Esophagus squamous epithelium (tissue), 5 donors: ENCODE measurements at regions not wholly inside any gene's neighbourhood (a gene's known extent, or its start where the extent isn't known, plus 50 kb on each side); places are given as distances from the start of the nearest gene placed in this dataset.

Experiments used
- DNase-seq: peaks from one replicate; lab custom pipeline; 2025; lab: John Stamatoyannopoulos, UW
- H3K27ac ChIP-seq, 4 donors: fragments of 200-600 bp; sonication (generic); one replicate each; pipeline ENCODE4 v1.5.1; 2016 to 2019; ENCODE audit warnings: mild to moderate bottlenecking in 1 of 4
- H3K27me3 ChIP-seq, 4 donors: fragments of 200-600 bp; sonication (generic); 1 replicate in 3 of 4; 2 replicates in 1 of 4; pipeline versions ENCODE4 v1.5.1 to v1.6.0; 2017 to 2021; ENCODE audit warnings: antibody characterized with exemption in 1 of 4
- H3K36me3 ChIP-seq, 3 donors: fragments of 200-600 bp; sonication (generic); one replicate each; pipeline ENCODE4 v1.5.1; 2016 to 2019
- H3K4me1 ChIP-seq, 3 donors: fragments of 200-600 bp; sonication (generic); one replicate each; pipeline ENCODE4 v1.5.1; 2017 to 2019
- H3K4me3 ChIP-seq, 4 donors: fragments of 200-600 bp; sonication (generic); 1 replicate in 3 of 4; 2 replicates in 1 of 4; pipeline ENCODE4 v1.5.1; 2016 to 2019; ENCODE audit warnings: mild to moderate bottlenecking in 2 of 4, moderate library complexity in 1 of 4
- H3K9me3 ChIP-seq, 3 donors: fragments of 200-600 bp; sonication (generic); one replicate each; pipeline ENCODE4 v1.5.1; 2016 to 2019
- POLR2A ChIP-seq, 4 donors: fragments of 450-650 bp; IDR thresholded peaks; one replicate each; pipeline ENCODE4 v1.6.1; 2017; ENCODE audit warnings: antibody characterized with exemption in 4 of 4, mild to moderate bottlenecking in 4 of 4, moderate library complexity in 3 of 4
- WGBS, 2 donors: methylation state at CpG; one replicate each; pipeline ENCODE4 v1.1.5; 2018; 5-methylcytosine and 5-hydroxymethylcytosine counted together
- intact Hi-C: fragments of 100-400 bp; cut with DNase I; formaldehyde crosslinking; loops from one replicate; pipeline ENCODE4 v1.15.0; 2022
- TF ChIP-seq, protein P1 (sequence below), 6 experiments: fragments of 450-650 bp in 4 of 6; fragments of 200-600 bp in 2 of 6; sonication (generic) in 2 of 6; IDR thresholded peaks; one replicate each; pipeline ENCODE4 v1.5.1; 2016 to 2019; ENCODE audit warnings: antibody characterized with exemption in 6 of 6, mild to moderate bottlenecking in 4 of 6, moderate library complexity in 4 of 6
- donor health status: DM: yes; HTN: yes; CAD: no.

DNA sequence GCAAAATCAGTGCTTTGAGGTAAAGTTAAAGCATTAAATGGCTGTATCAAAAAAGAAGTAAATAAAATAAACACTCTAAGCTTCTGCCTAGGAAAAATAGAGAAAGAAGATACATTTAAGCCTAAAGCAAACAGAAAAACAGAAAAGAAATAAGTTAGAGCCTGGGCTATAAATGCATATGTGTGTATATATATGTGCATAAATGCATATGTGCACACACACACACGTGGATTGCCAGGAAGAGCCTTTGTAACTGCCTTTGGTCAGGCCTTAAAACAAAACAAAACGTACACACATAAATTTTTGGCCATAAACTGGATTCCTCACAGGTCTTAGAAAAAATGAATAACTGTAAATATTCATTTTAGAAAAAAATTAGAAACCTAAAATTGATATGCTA is 925.8 kb downstream of the MRPL39 start:
- H3K27me3 ChIP-seq = no peaks in the 10 kb centered on the region
- intact Hi-C loops = no loop called here
- no peak for DNase-seq
- H3K4me3 ChIP-seq = no peak overlapping the region
- no peak for TF ChIP-seq POLR2A (IDR thresholded peaks at IDR 0.05)
- TF ChIP-seq, protein P1, sequence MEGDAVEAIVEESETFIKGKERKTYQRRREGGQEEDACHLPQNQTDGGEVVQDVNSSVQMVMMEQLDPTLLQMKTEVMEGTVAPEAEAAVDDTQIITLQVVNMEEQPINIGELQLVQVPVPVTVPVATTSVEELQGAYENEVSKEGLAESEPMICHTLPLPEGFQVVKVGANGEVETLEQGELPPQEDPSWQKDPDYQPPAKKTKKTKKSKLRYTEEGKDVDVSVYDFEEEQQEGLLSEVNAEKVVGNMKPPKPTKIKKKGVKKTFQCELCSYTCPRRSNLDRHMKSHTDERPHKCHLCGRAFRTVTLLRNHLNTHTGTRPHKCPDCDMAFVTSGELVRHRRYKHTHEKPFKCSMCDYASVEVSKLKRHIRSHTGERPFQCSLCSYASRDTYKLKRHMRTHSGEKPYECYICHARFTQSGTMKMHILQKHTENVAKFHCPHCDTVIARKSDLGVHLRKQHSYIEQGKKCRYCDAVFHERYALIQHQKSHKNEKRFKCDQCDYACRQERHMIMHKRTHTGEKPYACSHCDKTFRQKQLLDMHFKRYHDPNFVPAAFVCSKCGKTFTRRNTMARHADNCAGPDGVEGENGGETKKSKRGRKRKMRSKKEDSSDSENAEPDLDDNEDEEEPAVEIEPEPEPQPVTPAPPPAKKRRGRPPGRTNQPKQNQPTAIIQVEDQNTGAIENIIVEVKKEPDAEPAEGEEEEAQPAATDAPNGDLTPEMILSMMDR (IDR thresholded peaks at IDR 0.05) = no peak
- no peaks in the 10 kb centered on the region for H3K4me1 ChIP-seq
- no peaks in the 10 kb centered on the region for H3K36me3 ChIP-seq
- no peaks in the 10 kb centered on the region for H3K9me3 ChIP-seq
- WGBS, 2 donors = 39 to 45% methylated on average over 2 of the region's 2 CpGs
- H3K27ac ChIP-seq = no peak overlapping the region

DNA sequence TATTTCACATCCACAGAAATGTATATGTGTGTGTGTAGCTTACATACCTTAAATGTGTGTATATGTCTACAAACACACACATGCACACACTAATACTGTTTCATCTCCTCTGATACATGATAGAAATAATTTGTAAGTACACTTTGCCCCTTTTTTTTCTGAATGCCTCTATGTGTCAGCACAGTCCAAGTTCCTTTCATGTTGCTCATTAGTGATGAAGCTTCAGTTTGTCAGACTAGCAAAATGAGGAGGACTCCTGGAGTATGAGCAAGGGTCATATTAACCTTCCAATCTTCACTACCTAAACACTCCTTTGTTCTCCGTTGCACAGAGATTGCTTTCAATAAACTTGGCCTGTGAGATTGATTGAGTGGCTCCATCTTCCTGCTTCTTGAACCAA is 935.4 kb downstream of the MRPL39 start:
- no peak for DNase-seq
- TF ChIP-seq, protein P1 (IDR thresholded peaks at IDR 0.05) = no peak
- no peak for TF ChIP-seq POLR2A (IDR thresholded peaks at IDR 0.05)
- intact Hi-C loops = no loop called here
- H3K27me3 ChIP-seq = no peaks in the 10 kb centered on the region
- no peaks in the 10 kb centered on the region for H3K9me3 ChIP-seq
- no peak overlapping the region for H3K27ac ChIP-seq
- no peaks in the 10 kb centered on the region for H3K4me1 ChIP-seq
- no peaks in the 10 kb centered on the region for H3K36me3 ChIP-seq
- WGBS, 2 donors = 39 to 42% methylated on average over 1 of the region's 1 CpG
- H3K4me3 ChIP-seq = no peak overlapping the region

DNA sequence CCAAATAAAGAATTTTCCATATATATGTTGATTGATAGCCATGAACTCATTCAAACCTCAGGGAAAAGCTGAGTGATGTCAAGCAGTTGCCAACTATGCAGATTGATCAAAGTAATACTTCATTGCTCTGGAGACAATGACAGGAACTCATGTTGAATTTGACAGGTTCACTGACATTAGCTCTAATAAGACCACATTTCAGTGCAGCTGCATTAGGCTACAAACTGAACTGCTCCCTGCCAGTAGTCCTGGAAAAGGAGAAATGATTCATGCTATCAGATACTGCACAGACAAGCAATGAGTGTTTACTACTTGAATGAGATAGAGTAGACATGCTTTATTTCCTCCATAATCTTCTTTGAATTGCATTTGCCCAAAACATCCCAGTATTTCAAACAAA is 948.4 kb downstream of the MRPL39 start:
- intact Hi-C loops = no loop called here
- Histone ChIP-seq H3K36me3 (no peaks in the 10 kb centered on the region), H3K4me3 (no peak overlapping the region), H3K27me3 (no peaks in the 10 kb centered on the region), H3K4me1 (no peaks in the 10 kb centered on the region), H3K27ac (no peak overlapping the region), H3K9me3 (no peaks in the 10 kb centered on the region)
- DNase-seq = no peak
- TF ChIP-seq POLR2A (IDR thresholded peaks at IDR 0.05) = no peak
- TF ChIP-seq, protein P1 (IDR thresholded peaks at IDR 0.05) = no peak

DNA sequence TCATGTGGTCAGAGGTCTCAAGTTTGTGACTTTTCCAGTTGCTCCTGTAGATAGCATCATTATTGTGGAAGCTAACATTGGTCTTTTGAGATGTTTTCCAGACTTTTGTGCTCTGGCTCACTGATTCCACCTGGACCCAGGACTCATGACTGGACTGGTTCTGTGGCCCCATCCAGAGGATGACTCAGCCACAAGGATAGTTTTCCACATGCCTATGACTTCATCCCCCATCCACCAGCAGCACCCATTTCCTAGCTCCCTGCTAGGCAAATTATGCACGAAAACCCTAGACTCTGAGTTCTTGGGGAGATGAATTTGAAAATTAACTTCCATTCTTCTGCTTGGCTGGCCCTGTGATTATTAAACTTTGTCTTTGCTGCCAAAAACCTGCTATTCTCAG is 949.3 kb downstream of the MRPL39 start:
- Histone ChIP-seq H3K9me3 (no peaks in the 10 kb centered on the region), H3K27me3 (no peaks in the 10 kb centered on the region), H3K27ac (no peak overlapping the region), H3K4me1 (no peaks in the 10 kb centered on the region), H3K4me3 (no peak overlapping the region), H3K36me3 (no peaks in the 10 kb centered on the region)
- WGBS, 2 donors = 36 to 57% methylated on average over 1 of the region's 1 CpG
- no peak for DNase-seq
- intact Hi-C loops = no loop called here
- no peak for TF ChIP-seq POLR2A (IDR thresholded peaks at IDR 0.05)
- TF ChIP-seq, protein P1 (IDR thresholded peaks at IDR 0.05) = no peak

- 0 to 9% methylated on average over 1 of the region's 1 CpG for WGBS, 2 donors
- H3K27ac ChIP-seq = no peak overlapping the region
- H3K27me3 ChIP-seq = no peaks in the 10 kb centered on the region
- H3K4me3 ChIP-seq = no peak overlapping the region
- no peak for TF ChIP-seq POLR2A (IDR thresholded peaks at IDR 0.05)
- TF ChIP-seq, protein P1 (IDR thresholded peaks at IDR 0.05) = no peak
- no peak for DNase-seq
- intact Hi-C loops = no loop called here
- no peaks in the 10 kb centered on the region for H3K9me3 ChIP-seq
- no peaks in the 10 kb centered on the region for H3K36me3 ChIP-seq
- H3K4me1 ChIP-seq = no peaks in the 10 kb centered on the region
Measured at GRCh38 chr21:24649691-24650090, 957.6 kb downstream of the MRPL39 start.
